ENCODE measurements at regions not wholly inside any gene's neighbourhood (a gene's known extent, or its start where the extent isn't known, plus 50 kb on each side); places are given as distances from the start of the nearest gene placed in this dataset.

GRCh38 chr7:93719546-93719945 lies 145.0 kb upstream of the CALCR start:
- H3K23ac ChIP-seq (ENCODE audit: low read depth, low read length), result no peak overlapping the region
- DNase-seq, result peak; percentile 34
- peaks cover 5% of the 10 kb centered on the region for H3K27me3 ChIP-seq (ENCODE audit: control insufficient read depth, insufficient read depth, low read length)
- H3K4me1 ChIP-seq (ENCODE audit: control insufficient read depth, insufficient read depth, low read length), result no peaks in the 10 kb centered on the region
- WGBS, 2 experiments (ENCODE audit: extremely low coverage in 2 of 2, insufficient read length in 1 of 2), result no CpG with 5 or more reads among the region's 1 CpG
- intact Hi-C loops (cut with micrococcal nuclease) (loop anchor here (5.0 to 10.0 kb wide), 2 partner anchors 183 to 475 kb away; no protein-coding TSS in a partner anchor), dilution Hi-C loops (cut with HindIII; ENCODE audit: low sequenced_read_pairs, unreplicated experiment) (no loop called here), in situ Hi-C loops (cut with MboI; ENCODE audit: low sequenced_read_pairs) (loop anchor here (10.0 kb wide), 1 partner anchor 505 kb away; no protein-coding TSS in a partner anchor)
- no peak overlapping the region for H2BK5ac ChIP-seq (ENCODE audit: low read depth, low read length, poor library complexity, severe bottlenecking)
- no peaks in the 10 kb centered on the region for H3K9me1 ChIP-seq (ENCODE audit: insufficient read depth, low read length)
- POLR2A ChIA-PET (ENCODE audit: unreplicated experiment), result no interaction called here
- H4K5ac ChIP-seq (ENCODE audit: low read depth, low read length), result no peak overlapping the region
- H3K18ac ChIP-seq (ENCODE audit: low read depth, low read length), result no peak overlapping the region
- BruUV-seq (replicated peaks), result no TSS peak
- TF ChIP-seq CHD1 (IDR thresholded peaks at IDR 0.05; ENCODE audit: low read depth, low read length) (no peak), CEBPB (IDR thresholded peaks at IDR 0.05; ENCODE audit: low read depth, low read length) (no peak), CTCF (conservative IDR thresholded peaks at IDR 0.05; ENCODE audit: low read depth, low read length) (no peak), RCOR1 (IDR thresholded peaks at IDR 0.05; ENCODE audit: insufficient replicate concordance, low read length) (no peak), ELK1 (IDR thresholded peaks at IDR 0.05; ENCODE audit: borderline replicate concordance, low read depth, low read length) (no peak), POLR2A (IDR thresholded peaks at IDR 0.05; ENCODE audit: low read depth, low read length) (no peak), USF2 (IDR thresholded peaks at IDR 0.05; ENCODE audit: low read depth, low read length) (peak; percentile 42; the same call in 1 of the 2 replicates), MAZ (IDR thresholded peaks at IDR 0.05; ENCODE audit: borderline replicate concordance, low read depth, low read length) (no peak)
- no peak overlapping the region for H2AFZ ChIP-seq (replicated peaks; ENCODE audit: low read length, poor library complexity)
- H3K4me3 ChIP-seq (ENCODE audit: insufficient read depth, low read depth, low read length), result no peak overlapping the region
- no peak overlapping the region for H3K4me2 ChIP-seq (ENCODE audit: low read depth, low read length)
- no peak overlapping the region for H2BK120ac ChIP-seq (ENCODE audit: low read depth, low read length)
- no peak overlapping the region for H4K91ac ChIP-seq (ENCODE audit: insufficient read depth, low read depth, low read length)
- H2AK9ac ChIP-seq (replicated peaks; ENCODE audit: low read depth, low read length, poor library complexity), result no peak overlapping the region
- H3K56ac ChIP-seq (ENCODE audit: extremely low read depth, insufficient read depth, low read length), result no peak overlapping the region
- no peak overlapping the region for H4K8ac ChIP-seq (ENCODE audit: low read depth in 2 of 2, low read length in 2 of 2)
- no peak overlapping the region for H3K14ac ChIP-seq (replicated peaks; ENCODE audit: low read depth, low read length)
- CTCF ChIA-PET, result no interaction called here
- no peak overlapping the region for H3K27ac ChIP-seq (ENCODE audit: insufficient read depth, low read length)
- no peak overlapping the region for H2BK15ac ChIP-seq (ENCODE audit: low read depth, low read length)
- no peaks in the 10 kb centered on the region for H3K9me3 ChIP-seq (ENCODE audit: control insufficient read depth, insufficient read depth, low read length)
- no peaks in the 10 kb centered on the region for H3K36me3 ChIP-seq (ENCODE audit: control insufficient read depth, insufficient read depth, low read length)
- no peak overlapping the region for H2AK5ac ChIP-seq (ENCODE audit: low read depth, low read length)
- no peak overlapping the region for H3K4ac ChIP-seq (ENCODE audit: low read depth, low read length)
- no peak overlapping the region for H3K9ac ChIP-seq (ENCODE audit: low read depth, low read length)
- H3K79me1 ChIP-seq (ENCODE audit: low read depth in 1 of 2, low read length in 2 of 2), result no peaks in the 10 kb centered on the region
- ATAC-seq (ENCODE audit: low read depth), result no peak
- no peaks in the 10 kb centered on the region for H4K20me1 ChIP-seq (ENCODE audit: insufficient read depth, low read length)
- no peak overlapping the region for H2BK20ac ChIP-seq (ENCODE audit: low read depth, low read length)

All from IMR-90 (cell line).